ENCODE measurements at regions not wholly inside any gene's neighbourhood (a gene's known extent, or its start where the extent isn't known, plus 50 kb on each side); places are given as distances from the start of the nearest gene placed in this dataset.

DNA sequence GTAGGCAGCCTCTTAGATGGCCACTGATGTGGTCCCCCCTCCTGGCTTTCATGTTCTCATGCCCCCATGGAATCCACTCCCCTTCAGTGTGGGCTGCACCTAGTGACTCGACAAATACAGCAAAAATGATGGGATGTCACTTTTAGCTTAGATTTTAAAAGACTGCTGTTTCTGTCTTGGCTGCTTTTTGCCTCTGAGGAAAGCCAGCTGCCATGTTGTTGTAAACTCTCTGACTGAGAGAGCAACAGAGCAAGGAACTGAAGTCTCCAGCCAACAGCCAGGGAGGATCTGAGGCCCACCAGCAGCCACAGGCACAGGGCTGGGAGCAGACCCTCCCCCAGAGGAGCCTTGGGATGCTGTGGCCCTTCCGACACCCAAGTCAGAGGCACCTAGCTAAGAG is 60.6 kb upstream of the MARCHF10 start:
- ChIA-PET CTCF (no interaction called here), POLR2A (no interaction called here)
- Histone ChIP-seq H3K9me3 (ENCODE audit: control insufficient read depth, insufficient read depth, low read depth, low read length) (no peaks in the 10 kb centered on the region), H3K4me3 (ENCODE audit: low read depth in 2 of 2, low read length in 2 of 2) (no peak overlapping the region), H3K36me3 (ENCODE audit: control insufficient read depth, insufficient read depth, low read length) (no peaks in the 10 kb centered on the region), H3K27ac (ENCODE audit: low read length) (no peak overlapping the region), H3K4me1 (ENCODE audit: control insufficient read depth, insufficient read depth, low read length) (no peaks in the 10 kb centered on the region), H3K27me3 (ENCODE audit: control insufficient read depth, insufficient read depth, low read length) (no peaks in the 10 kb centered on the region)
- no peak for DNase-seq (ENCODE audit: low read depth, low spot score)
- in situ Hi-C loops (cut with HindIII; ENCODE audit: low pct_unique_long_range_greater_than_20kb, low sequenced_read_pairs): no loop called here
- no TSS peak for BruUV-seq (replicated peaks)
- no peak for TF ChIP-seq REST (IDR thresholded peaks at IDR 0.05; ENCODE audit: insufficient read depth in 1 of 2, low read depth in 2 of 2, low read length in 1 of 2)
- no peak for TF ChIP-seq SIN3A (IDR thresholded peaks at IDR 0.05; ENCODE audit: borderline replicate concordance, insufficient read depth, low read depth, low read length)
- TF ChIP-seq POLR2AphosphoS5 (IDR thresholded peaks at IDR 0.05; ENCODE audit: low read depth, low read length): no peak
- TF ChIP-seq TCF7L2 (IDR thresholded peaks at IDR 0.05; ENCODE audit: low read depth, low read length): no peak
- TF ChIP-seq, protein P1, sequence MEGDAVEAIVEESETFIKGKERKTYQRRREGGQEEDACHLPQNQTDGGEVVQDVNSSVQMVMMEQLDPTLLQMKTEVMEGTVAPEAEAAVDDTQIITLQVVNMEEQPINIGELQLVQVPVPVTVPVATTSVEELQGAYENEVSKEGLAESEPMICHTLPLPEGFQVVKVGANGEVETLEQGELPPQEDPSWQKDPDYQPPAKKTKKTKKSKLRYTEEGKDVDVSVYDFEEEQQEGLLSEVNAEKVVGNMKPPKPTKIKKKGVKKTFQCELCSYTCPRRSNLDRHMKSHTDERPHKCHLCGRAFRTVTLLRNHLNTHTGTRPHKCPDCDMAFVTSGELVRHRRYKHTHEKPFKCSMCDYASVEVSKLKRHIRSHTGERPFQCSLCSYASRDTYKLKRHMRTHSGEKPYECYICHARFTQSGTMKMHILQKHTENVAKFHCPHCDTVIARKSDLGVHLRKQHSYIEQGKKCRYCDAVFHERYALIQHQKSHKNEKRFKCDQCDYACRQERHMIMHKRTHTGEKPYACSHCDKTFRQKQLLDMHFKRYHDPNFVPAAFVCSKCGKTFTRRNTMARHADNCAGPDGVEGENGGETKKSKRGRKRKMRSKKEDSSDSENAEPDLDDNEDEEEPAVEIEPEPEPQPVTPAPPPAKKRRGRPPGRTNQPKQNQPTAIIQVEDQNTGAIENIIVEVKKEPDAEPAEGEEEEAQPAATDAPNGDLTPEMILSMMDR (IDR thresholded peaks at IDR 0.05): no peak
- ATAC-seq: no peak
- intact Hi-C loops (cut with micrococcal nuclease; ENCODE audit: unreplicated experiment): no loop called here

GRCh38 chr17:62868008-62868407 is 59.9 kb upstream of the MARCHF10 start:
- CTCF ChIA-PET: no interaction called here
- Histone ChIP-seq H3K4me1 (ENCODE audit: control insufficient read depth, insufficient read depth, low read length) (no peaks in the 10 kb centered on the region), H3K27ac (ENCODE audit: low read length) (no peak overlapping the region), H3K36me3 (ENCODE audit: control insufficient read depth, insufficient read depth, low read length) (no peaks in the 10 kb centered on the region), H3K4me3 (ENCODE audit: low read depth in 2 of 2, low read length in 2 of 2) (no peak overlapping the region), H3K9me3 (ENCODE audit: control insufficient read depth, insufficient read depth, low read depth, low read length) (no peaks in the 10 kb centered on the region), H3K27me3 (ENCODE audit: control insufficient read depth, insufficient read depth, low read length) (no peaks in the 10 kb centered on the region)
- no TSS peak for BruUV-seq (replicated peaks)
- in situ Hi-C loops (cut with HindIII; ENCODE audit: low pct_unique_long_range_greater_than_20kb, low sequenced_read_pairs): no loop called here
- no peak for TF ChIP-seq REST (IDR thresholded peaks at IDR 0.05; ENCODE audit: insufficient read depth in 1 of 2, low read depth in 2 of 2, low read length in 1 of 2)
- TF ChIP-seq TCF7L2 (IDR thresholded peaks at IDR 0.05; ENCODE audit: low read depth, low read length): no peak
- no peak for TF ChIP-seq SIN3A (IDR thresholded peaks at IDR 0.05; ENCODE audit: borderline replicate concordance, insufficient read depth, low read depth, low read length)
- TF ChIP-seq POLR2AphosphoS5 (IDR thresholded peaks at IDR 0.05; ENCODE audit: low read depth, low read length): no peak
- TF ChIP-seq, protein P1 (IDR thresholded peaks at IDR 0.05): no peak
- intact Hi-C loops (cut with micrococcal nuclease; ENCODE audit: unreplicated experiment): no loop called here
- ATAC-seq: no peak
- POLR2A ChIA-PET: no interaction called here
- DNase-seq (ENCODE audit: low read depth, low spot score): no peak
